ENCODE measurements at regions not wholly inside any gene's neighbourhood (a gene's known extent, or its start where the extent isn't known, plus 50 kb on each side); places are given as distances from the start of the nearest gene placed in this dataset.
"Not testable (repeated sequence)": the region's sequence is repeated elsewhere in the genome, so short reads cannot be mapped to it uniquely, and the experiment has no call there.

- DNase-seq = no peak
These were observed 698.0 kb downstream of the CETN3 start for GRCh38 chr5:89711526-89711925.

- no peak for DNase-seq
These were observed 699.5 kb downstream of the CETN3 start for GRCh38 chr5:89710006-89710405.

- DNase-seq = no peak
These were observed 701.7 kb downstream of the CETN3 start for GRCh38 chr5:89707891-89708290.

GRCh38 chr5:89706731-89707130 lies 702.8 kb downstream of the CETN3 start:
- no peak for DNase-seq

DNA sequence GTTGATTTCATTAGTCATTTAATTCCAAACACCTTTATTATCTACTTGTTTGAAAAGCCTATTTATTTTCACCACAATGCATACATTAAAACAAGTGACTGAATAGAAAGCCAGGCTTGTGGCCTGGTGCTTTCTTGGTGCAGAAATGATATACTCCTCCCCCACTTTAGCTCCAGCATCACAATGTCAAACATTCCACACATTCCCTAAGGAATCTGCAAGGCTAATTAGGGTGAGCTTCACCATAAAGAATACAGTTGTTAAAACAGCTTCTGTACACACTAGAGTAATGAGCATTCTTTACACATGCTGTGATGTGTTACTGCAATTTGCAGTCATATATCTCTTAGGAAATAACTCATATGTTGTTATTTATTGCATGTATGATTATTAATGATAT lies 705.7 kb downstream of the CETN3 start:
- no peak for DNase-seq

DNA sequence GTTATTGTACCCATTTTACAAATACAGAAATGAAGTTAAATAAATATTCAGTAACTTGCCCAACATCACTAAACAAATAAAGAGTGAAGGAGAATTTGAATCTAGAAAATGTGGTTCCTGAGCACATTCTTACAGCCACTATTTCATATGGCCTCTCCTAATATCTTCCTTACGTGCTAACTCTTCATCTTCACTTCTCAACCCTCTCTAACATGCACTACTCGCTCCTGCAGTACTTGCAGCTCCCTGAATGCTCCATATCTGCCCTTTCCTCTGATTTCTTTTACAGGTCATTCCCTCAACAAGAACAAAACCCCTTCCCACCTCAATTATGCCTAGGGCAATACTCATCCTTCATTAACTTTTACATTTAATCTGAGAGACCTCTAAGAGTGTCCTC lies 711.5 kb downstream of the CETN3 start:
- no peak for DNase-seq

DNA sequence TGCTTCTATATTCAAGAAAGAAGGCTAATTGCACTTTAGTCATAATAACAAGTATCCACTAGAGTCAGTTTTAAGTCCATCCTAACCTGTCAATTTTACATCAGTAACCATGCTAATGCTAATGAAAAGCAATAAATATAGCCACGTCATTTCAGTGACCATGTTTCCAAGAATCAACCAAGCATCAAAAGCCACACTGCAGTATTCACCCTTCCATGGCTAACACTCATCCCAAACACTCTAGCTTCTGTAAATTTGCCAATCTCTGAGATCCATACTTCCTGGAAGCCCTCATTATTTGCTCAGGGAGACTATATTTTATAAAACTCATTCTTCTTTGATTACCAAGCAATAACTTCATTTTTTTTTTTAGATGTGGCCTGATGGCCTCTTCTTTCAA lies 712.0 kb downstream of the CETN3 start:
- DNase-seq = no peak

- DNase-seq = no peak
These were observed 714.2 kb downstream of the CETN3 start for GRCh38 chr5:89695371-89695770.

DNA sequence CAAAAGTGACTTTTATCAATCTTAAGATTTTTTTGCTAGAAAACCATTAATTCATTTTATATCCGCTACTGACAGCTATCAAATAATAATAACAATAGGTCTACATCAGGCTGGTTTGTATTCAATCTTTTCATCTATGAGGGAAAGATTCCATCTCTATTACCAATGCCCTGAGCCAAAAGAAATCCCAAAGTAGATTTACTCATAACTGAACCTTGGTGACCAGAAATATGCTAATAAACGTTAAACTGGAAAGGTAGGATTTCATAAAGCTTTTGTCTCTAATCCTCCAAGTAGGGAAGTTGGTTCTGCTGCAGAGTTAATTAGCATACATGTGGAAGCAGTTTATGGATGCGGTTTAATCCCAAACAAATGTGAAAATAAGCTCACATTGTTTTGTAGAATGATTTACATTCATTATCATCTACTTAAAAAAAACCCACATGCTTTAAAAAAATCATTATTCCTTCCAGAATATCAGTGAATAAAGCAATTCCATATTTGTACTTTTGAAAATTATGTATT lies 715.5 kb downstream of the CETN3 start:
- DNase-seq = no peak

- no peak for DNase-seq
These were observed 719.2 kb downstream of the CETN3 start for GRCh38 chr5:89690331-89690730.

DNA sequence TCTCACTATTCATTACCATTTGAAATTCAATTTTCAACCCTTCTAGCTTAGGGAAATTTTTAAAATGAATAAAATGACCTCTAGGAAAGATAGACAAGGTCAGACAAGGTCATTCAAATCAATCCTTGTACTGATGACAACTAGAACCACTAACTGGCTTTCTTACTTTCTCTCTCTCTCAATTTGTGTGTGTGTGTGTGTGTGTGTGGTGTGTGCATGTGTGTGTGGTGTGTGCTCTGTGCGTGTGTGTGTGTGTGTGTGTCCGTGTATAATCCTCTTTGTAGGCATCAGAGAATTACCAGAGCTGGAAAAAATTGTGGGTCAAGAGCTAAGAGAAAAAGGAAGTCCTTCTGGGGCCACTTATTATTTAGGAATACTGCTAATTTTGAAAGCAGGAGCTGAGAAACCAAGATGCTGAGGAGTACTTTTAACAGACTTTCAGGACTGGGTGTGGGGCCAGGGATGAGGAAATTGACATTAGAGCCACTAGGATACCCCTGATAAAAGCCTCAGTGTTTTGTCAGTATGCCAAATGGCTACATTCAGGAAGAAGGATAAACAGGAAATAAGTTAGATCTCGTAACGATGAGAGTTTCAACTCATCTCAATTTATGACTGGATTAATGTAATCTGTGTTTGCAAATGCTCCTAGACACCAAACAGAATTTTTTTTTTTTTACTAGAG lies 723.3 kb downstream of the CETN3 start:
- DNase-seq = no peak

- no peak for DNase-seq
These were observed 732.9 kb downstream of the CETN3 start for GRCh38 chr5:89676634-89677033.

GRCh38 chr5:89673019-89673418 lies 736.5 kb downstream of the CETN3 start:
- no peak for DNase-seq

DNA sequence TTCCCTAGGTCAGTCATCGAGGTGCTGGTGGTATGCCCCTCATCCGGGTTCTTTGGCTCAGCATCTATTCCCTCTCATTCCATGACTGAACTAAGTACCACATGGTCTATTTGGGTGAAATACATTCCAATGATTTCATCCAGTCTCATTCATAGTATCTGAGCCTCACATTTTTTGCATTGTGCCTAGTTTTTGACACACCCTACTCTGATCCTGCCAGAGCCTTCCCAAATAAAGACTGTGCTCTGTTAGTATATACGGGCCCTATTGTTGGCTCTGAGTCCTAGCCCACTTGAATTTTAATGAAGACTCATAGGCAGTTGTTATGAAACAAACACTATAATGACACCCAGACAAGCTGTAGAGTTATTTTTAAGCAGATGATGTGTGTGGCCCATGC lies 740.7 kb downstream of the CETN3 start:
- no peak for DNase-seq

GRCh38 chr5:89662499-89662898 lies 747.1 kb downstream of the CETN3 start:
- DNase-seq = no peak

GRCh38 chr5:89638871-89639270 lies 755.9 kb upstream of the MEF2C start:
- DNase-seq = no peak

DNA sequence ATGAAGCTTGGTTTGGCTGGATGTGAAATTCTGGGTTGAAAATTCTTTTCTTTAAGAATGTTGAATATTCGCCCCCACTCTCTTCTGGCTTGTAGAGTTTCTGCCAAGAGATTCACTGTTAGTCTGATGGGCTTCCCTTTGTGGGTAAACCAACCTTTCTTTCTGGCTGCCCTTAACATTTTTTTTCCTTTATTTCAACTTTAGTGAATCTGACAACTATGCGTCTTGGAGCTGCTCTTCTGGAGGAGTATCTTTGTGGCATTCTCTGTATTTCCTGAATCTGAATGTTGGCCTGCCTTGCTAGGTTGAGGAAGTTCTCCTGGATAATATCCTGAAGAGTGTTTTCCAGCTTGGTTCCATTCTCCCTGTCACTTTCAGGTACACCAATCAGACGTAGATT lies 751.2 kb upstream of the MEF2C start:
- DNase-seq = not testable (repeated sequence)

DNA sequence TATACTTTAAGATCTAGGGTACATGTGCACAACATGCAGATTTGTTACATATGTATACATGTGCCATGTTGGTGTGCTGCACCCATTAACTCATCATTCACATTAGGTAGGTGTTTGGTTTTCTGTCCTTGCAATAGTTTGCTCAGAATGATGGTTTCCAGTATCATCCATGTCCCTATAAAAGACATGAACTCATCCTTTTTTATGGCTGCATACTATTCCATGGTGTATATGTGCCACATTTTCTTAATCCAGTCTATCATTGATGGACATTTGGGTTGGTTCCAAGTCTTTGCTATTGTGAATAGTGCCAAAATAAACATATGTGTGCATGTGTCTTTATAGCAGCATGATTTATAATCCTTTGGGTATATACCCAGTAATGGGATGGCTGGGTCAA lies 747.1 kb upstream of the MEF2C start:
- not testable (repeated sequence) for DNase-seq

- DNase-seq = no peak
These were observed 746.1 kb upstream of the MEF2C start for GRCh38 chr5:89628876-89629635.

DNA sequence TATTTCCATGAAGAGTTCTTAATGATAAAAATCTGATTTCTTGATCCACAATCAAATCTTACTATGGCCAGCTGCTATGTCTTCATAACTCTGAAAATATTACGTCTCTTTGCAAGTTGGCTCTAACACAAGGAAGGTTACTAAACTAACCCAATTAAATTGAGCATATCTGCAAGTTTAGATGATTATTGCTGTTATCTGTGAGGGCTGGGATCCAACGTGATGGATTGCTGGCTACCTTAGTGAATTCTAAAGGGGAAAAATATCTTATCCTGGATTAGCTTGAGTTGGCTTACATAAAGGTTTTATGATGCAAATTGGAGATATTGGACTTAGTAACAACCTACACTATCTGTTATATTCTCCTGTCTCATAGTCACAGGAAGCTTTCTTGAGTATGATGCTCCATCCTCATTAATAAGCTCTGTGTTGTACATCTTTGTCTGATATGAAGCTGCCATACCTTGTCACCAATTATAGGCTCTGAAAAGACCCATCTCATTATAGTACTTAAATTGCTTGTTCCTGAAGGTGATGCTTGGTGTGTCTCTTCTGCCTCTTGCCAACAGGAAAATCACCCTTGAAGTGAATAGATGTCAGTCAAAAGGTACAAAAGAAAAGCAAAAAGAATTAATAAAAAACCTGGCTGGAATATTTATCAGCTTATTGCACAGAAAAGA lies 733.0 kb upstream of the MEF2C start:
- no peak for DNase-seq

GRCh38 chr5:89613222-89613956 lies 730.4 kb upstream of the MEF2C start:
- no peak for DNase-seq

DNA sequence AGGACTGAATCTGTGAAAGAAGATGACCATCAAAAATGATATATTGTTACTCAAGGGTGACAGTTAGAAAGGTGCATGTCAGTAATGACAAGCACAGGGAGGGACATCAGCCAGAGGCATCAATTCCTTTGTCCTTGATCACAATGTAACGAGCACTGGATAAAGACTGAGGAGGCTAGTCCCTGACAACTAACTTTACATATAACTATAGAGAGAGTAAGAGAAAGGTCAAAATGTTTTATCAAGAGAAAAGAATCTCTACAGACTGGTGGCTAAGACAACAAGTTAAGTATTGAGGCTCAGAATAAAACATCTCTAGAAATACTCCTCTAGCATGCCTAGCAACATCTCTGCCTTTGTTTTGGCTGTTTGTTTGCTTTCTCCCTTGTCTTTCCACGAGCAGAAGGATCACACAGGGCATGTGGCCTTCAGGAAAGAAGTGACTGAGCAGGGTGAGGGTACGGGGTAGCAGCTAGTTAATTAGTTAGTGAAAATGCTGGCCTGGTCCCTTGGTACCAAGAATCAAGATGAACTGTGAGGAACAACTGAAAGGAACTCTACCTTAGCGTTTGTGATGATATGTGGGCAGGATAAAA lies 724.1 kb upstream of the MEF2C start:
- no peak for DNase-seq

GRCh38 chr5:89604342-89604741 lies 721.4 kb upstream of the MEF2C start:
- no peak for DNase-seq
